ENCODE measurements at regions not wholly inside any gene's neighbourhood (a gene's known extent, or its start where the extent isn't known, plus 50 kb on each side); places are given as distances from the start of the nearest gene placed in this dataset.

- TF ChIP-seq CTCF (IDR thresholded peaks at IDR 0.05) (no peak), POLR2A (IDR thresholded peaks at IDR 0.05) (no peak)
Measured at GRCh38 chr11:115950660-115951059, 446.4 kb upstream of the CADM1 start.
